ENCODE measurements at regions not wholly inside any gene's neighbourhood (a gene's known extent, or its start where the extent isn't known, plus 50 kb on each side); places are given as distances from the start of the nearest gene placed in this dataset.

DNA sequence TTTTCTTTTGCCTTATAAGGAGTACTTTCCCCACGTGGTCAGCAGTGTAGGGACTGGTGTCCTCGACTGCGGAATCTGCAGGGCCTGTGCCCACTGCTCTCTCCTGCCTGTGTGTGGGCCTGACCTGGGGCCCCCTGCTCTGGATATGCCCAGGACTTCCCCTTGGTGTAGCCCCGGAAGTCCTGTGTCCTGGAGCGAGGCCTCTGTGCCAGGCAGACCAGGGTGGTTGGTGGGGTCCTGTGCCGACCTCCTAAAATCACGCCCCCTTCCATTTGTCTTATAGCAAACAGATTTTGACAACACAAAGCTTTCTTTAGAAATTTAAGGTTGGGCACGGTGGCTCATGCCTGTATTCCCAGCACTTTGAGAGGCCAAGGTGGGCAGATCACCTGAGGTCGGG lies 64.2 kb downstream of the DLL1 start:
- TF ChIP-seq, protein P1, sequence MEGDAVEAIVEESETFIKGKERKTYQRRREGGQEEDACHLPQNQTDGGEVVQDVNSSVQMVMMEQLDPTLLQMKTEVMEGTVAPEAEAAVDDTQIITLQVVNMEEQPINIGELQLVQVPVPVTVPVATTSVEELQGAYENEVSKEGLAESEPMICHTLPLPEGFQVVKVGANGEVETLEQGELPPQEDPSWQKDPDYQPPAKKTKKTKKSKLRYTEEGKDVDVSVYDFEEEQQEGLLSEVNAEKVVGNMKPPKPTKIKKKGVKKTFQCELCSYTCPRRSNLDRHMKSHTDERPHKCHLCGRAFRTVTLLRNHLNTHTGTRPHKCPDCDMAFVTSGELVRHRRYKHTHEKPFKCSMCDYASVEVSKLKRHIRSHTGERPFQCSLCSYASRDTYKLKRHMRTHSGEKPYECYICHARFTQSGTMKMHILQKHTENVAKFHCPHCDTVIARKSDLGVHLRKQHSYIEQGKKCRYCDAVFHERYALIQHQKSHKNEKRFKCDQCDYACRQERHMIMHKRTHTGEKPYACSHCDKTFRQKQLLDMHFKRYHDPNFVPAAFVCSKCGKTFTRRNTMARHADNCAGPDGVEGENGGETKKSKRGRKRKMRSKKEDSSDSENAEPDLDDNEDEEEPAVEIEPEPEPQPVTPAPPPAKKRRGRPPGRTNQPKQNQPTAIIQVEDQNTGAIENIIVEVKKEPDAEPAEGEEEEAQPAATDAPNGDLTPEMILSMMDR (IDR thresholded peaks at IDR 0.05; ENCODE audit: unreplicated experiment) = no peak
- CTCF ChIA-PET = no interaction called here

DNA sequence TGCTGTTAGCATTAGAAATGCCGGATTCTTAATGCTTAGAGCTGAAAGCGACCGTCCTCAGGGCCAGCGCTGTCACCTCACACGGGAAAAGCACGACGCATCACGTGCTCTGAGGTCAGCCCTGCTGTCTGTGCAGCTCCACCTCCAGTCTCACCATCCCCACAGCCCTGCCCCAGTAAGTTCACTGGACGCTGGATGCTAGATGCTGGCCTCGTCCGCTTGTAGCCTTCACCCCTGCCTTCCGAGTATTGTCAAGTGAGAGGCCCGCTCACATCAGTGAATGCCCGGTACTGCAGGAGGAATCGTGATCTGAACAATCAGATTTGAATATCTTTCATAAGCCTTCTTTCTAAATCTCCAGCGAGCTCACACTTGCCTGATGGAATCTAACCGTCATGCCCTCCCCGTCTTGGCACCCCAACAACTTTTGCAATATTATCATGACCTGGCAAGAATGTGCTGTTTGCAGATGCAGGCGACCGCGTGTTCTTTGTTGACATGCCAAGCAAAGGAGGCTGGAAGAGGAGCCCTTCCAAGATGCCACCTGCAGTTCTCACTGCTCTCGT lies 64.9 kb downstream of the DLL1 start:
- Mint-ChIP-seq H3K4me1 (ENCODE audit: low read depth, unreplicated experiment) (peaks cover 18% of the 10 kb centered on the region), H3K9me3 (ENCODE audit: low read depth, unreplicated experiment) (no peaks in the 10 kb centered on the region), H3K27me3 (ENCODE audit: unreplicated experiment) (peaks cover 14% of the 10 kb centered on the region), H3K36me3 (ENCODE audit: insufficient read depth, unreplicated experiment) (peaks cover 4% of the 10 kb centered on the region), H3K27ac (ENCODE audit: unreplicated experiment) (no peak overlapping the region), H3K4me3 (ENCODE audit: low read depth, unreplicated experiment) (no peak overlapping the region)
- CTCF ChIA-PET = no interaction called here
- BruUV-seq (replicated peaks) = no TSS peak
- DNase-seq = no peak
- TF ChIP-seq, protein P1 (IDR thresholded peaks at IDR 0.05; ENCODE audit: unreplicated experiment) = no peak
- intact Hi-C loops (cut with micrococcal nuclease; ENCODE audit: unreplicated experiment) = no loop called here

More for the DNA sequence above, 64.2 kb downstream of the DLL1 start:
- Mint-ChIP-seq H3K4me1 (ENCODE audit: low read depth, unreplicated experiment) (peaks cover 18% of the 10 kb centered on the region), H3K27ac (ENCODE audit: unreplicated experiment) (no peak overlapping the region), H3K36me3 (ENCODE audit: insufficient read depth, unreplicated experiment) (peaks cover 4% of the 10 kb centered on the region), H3K9me3 (ENCODE audit: low read depth, unreplicated experiment) (no peaks in the 10 kb centered on the region), H3K27me3 (ENCODE audit: unreplicated experiment) (peaks cover 17% of the 10 kb centered on the region), H3K4me3 (ENCODE audit: low read depth, unreplicated experiment) (no peak overlapping the region)
- BruUV-seq (replicated peaks) = no TSS peak
- no peak for DNase-seq
- intact Hi-C loops (cut with micrococcal nuclease; ENCODE audit: unreplicated experiment) = no loop called here

DNA sequence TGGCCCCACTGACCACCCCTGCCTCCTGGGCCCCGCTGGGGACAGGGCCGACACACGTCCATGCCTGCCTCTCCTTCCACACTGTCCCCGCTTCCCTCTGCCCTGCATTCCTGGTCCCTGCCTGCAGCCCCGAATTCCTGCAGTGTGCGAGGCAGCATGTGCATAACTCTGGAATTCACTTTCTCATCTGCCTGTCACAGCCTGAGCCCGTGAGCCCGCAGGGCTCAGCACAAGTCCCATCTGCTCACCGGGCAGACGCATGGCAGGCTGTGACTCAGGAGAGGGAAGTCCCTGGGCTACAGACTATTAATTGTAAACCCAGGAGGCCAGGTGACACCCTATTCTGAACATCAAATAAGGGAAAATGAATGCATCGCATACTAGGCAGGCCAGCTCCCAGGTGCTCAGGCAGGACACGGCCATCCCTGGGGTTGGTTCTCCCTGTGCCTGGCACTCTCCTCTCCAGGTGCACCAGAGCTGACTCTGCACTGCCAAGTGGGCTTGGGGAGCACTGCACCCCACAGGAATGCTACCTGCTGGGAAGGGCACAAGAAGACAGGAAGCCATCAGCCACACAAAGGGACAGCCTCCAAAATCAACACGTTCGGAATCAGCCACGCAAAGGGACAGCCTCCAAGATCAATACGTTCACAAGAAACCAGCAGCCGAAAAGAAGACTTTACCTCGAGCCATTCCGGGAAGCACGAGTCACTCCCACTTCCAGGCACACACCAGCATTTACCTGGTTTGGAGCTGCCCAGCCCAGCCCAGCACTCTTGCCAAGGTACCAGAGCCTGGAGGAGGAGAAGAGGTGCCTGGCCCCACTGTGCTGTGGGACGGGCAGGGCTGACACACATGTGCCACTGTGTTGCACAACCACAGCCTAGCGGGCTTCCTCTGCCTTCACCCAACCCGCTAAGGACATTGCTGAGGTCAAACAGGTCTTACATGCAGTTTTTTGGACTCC lies 65.9 kb downstream of the DLL1 start:
- H3K4me3 Mint-ChIP-seq (ENCODE audit: low read depth, unreplicated experiment) = no peak overlapping the region
- H3K36me3 Mint-ChIP-seq (ENCODE audit: insufficient read depth, unreplicated experiment) = peaks cover 4% of the 10 kb centered on the region
- peaks cover 14% of the 10 kb centered on the region for H3K27me3 Mint-ChIP-seq (ENCODE audit: unreplicated experiment)
- no peaks in the 10 kb centered on the region for H3K9me3 Mint-ChIP-seq (ENCODE audit: low read depth, unreplicated experiment)
- intact Hi-C loops (cut with micrococcal nuclease; ENCODE audit: unreplicated experiment) = no loop called here
- no peak overlapping the region for H3K27ac Mint-ChIP-seq (ENCODE audit: unreplicated experiment)
- peak; percentile 38 for DNase-seq
- peaks cover 18% of the 10 kb centered on the region for H3K4me1 Mint-ChIP-seq (ENCODE audit: low read depth, unreplicated experiment)
- TF ChIP-seq, protein P1 (IDR thresholded peaks at IDR 0.05; ENCODE audit: unreplicated experiment) = no peak
- BruUV-seq (replicated peaks) = no TSS peak
- CTCF ChIA-PET = no interaction called here

DNA sequence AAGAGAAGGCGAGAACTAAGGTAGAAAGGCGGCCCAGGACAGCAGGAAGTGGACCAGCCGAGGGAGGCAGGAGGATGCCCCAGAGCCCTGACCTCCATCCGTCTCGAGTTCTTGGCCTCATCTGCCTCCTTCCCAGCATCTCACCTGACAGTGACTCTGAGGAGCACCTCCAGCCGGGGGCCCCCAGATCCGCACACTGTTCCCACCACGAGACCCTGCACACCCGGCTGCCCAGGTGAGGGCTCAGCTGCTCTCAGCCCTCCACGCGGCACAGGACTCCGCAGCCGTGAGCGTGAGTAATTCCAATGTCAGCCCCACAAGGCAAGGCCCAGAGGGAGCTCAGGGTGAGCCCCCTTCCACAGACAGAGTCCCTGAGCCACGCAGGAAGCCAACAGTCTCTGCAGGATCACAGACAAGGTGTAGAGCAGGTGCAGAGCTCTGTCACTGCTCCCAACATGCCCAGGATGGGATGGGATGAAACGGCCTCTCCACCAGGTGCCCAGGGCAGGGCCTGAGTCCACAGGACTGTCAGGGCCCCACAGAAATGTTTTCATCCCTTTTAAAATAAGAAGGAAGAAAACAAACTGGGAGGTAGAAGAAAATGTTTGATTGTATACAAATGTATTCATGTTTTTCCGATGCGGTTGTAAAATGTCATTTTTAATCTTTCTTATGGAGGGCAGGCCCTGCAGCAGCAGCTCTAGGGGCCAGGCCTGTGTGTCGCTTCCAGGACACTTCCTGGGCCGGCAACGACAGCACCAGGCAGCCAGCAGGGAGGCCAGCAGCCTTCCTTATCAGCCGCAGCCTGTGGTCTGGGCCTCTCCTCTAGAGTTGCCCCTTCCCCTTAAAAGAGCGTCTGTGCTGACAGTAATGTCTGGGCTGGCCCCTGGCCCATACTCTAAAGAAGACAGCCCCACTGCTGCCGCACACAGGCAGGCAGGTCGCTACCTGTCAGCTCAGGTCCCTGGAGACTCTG lies 66.9 kb downstream of the DLL1 start:
- CTCF ChIA-PET = no interaction called here
- Mint-ChIP-seq H3K4me3 (ENCODE audit: low read depth, unreplicated experiment) (no peak overlapping the region), H3K9me3 (ENCODE audit: low read depth, unreplicated experiment) (no peaks in the 10 kb centered on the region), H3K4me1 (ENCODE audit: low read depth, unreplicated experiment) (peaks cover 18% of the 10 kb centered on the region), H3K36me3 (ENCODE audit: insufficient read depth, unreplicated experiment) (peaks cover 4% of the 10 kb centered on the region), H3K27ac (ENCODE audit: unreplicated experiment) (no peak overlapping the region), H3K27me3 (ENCODE audit: unreplicated experiment) (peaks cover 14% of the 10 kb centered on the region)
- intact Hi-C loops (cut with micrococcal nuclease; ENCODE audit: unreplicated experiment) = no loop called here
- TF ChIP-seq, protein P1 (IDR thresholded peaks at IDR 0.05; ENCODE audit: unreplicated experiment) = no peak
- DNase-seq = no peak
- BruUV-seq (replicated peaks) = no TSS peak
